ENCODE measurements at regions not wholly inside any gene's neighbourhood (a gene's known extent, or its start where the extent isn't known, plus 50 kb on each side); places are given as distances from the start of the nearest gene placed in this dataset.

DNA sequence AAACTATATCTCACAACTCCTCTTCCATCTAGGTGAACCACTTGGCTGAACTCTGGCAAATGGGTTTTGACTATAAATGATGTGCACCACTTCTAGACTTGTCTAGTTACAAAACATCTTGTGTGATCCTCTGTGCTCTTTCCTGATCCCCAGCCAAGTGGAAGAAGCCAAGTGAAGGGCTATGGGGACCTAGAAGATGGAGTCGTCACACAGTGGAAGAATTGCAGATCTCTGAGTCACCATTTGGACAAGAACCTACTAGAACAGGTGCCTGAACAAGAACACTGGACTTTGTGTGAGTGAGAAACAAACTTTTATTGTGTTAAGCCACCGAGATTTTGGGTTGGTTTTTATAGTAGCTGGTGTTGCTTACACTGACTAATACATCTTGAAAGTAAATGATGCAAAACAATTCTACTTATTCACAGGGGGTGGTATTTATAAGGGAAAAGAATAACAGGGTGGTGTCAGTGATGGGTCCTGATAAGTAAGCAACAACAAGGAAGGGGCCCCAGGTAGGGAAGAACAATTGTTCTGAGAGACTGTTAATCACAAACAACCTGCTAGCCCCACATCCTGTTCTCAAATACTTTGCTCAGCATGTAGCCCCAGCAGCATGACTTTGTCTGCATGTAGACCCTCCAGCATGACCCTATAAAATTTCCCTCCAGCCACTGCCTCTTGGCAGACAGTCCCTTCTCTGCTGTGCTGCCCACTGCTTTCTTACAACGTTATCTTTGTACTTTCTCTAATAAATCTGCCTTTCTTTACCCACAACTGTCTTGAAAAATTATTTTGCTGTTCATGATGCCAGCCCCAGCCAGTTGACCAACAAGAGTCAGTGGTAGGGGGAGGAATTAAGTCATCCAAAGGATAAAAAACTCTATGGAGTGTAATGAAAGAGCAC lies 280.7 kb upstream of the PLET1 start:
- H3K27me3 ChIP-seq (replicated peaks in 1 of 4; ENCODE audit: control insufficient read depth in 3 of 4, extremely low read depth in 1 of 4, insufficient read depth in 3 of 4, low read length in 3 of 4), result no peaks in the 10 kb centered on the region; a peak in 1 of 7 replicates
- POLR2A ChIA-PET (ENCODE audit: partially characterized antibody), result no interaction called here
- no peaks in the 10 kb centered on the region for H3K36me3 ChIP-seq (ENCODE audit: control insufficient read depth in 2 of 4, insufficient read depth in 4 of 4, low read length in 3 of 4)
- no peak overlapping the region for H3K9ac ChIP-seq (replicated peaks in 1 of 4; ENCODE audit: extremely low read depth in 1 of 4, low read depth in 3 of 4, low read length in 3 of 4)
- CTCF ChIA-PET (ENCODE audit: partially characterized antibody), result interaction anchor here (1.0 to 4.9 kb wide), 4 partner anchors 14 to 195 kb away, joined by 3 to 28 read pairs (median 5); no protein-coding TSS in a partner anchor
- H3K23me2 ChIP-seq (ENCODE audit: low read depth, low read length), result no peaks in the 10 kb centered on the region
- H2AK5ac ChIP-seq (ENCODE audit: low read depth, low read length), result no peak overlapping the region
- H3K4me3 ChIP-seq (ENCODE audit: extremely low read depth in 1 of 4, insufficient read depth in 2 of 4, low read depth in 3 of 4, low read length in 4 of 4), result no peak overlapping the region
- H2AFZ ChIP-seq (ENCODE audit: low read length), result no peak overlapping the region
- H2BK120ac ChIP-seq (replicated peaks; ENCODE audit: low read depth, low read length), result no peak overlapping the region
- H3K79me2 ChIP-seq (ENCODE audit: control insufficient read depth in 1 of 2, insufficient read depth in 2 of 2, low read length in 2 of 2), result no peaks in the 10 kb centered on the region
- H2BK15ac ChIP-seq (ENCODE audit: low read length), result no peak overlapping the region
- no peaks in the 10 kb centered on the region for H4K20me1 ChIP-seq (replicated peaks in 1 of 2; ENCODE audit: control insufficient read depth in 1 of 2, insufficient read depth in 2 of 2, low read length in 2 of 2)
- no peak overlapping the region for H3K18ac ChIP-seq (ENCODE audit: extremely low read depth, low read length)
- no peak overlapping the region for H3K14ac ChIP-seq (ENCODE audit: insufficient read length)
- no peaks in the 10 kb centered on the region; a peak in 1 of 7 replicates for H3K4me1 ChIP-seq (replicated peaks in 1 of 4; ENCODE audit: control insufficient read depth in 3 of 4, insufficient read depth in 4 of 4, low read length in 3 of 4)
- H3K27ac ChIP-seq (ENCODE audit: low read depth, low read length), result no peak overlapping the region
- H2BK12ac ChIP-seq (ENCODE audit: low read depth, low read length), result no peak overlapping the region
- WGBS, 2 experiments (ENCODE audit: extremely low coverage in 1 of 2, insufficient coverage in 1 of 2, insufficient read length in 1 of 2, insufficient replicate concordance in 2 of 2, low coverage in 1 of 2, low lambda C conversion rate in 2 of 2, missing lambda C conversion rate in 1 of 2), result 91% methylated on average over 3 of the region's 3 CpGs; no CpG with 5 or more reads in 1 of the 2 experiments
- no peak overlapping the region for H4K5ac ChIP-seq (ENCODE audit: insufficient read length, low read depth, low read length)
- no peak overlapping the region for H4K91ac ChIP-seq (replicated peaks; ENCODE audit: insufficient read length, low read length)
- H3K56ac ChIP-seq (replicated peaks; ENCODE audit: insufficient read length, low read depth, low read length), result no peak overlapping the region
- no peaks in the 10 kb centered on the region for H3K79me1 ChIP-seq (ENCODE audit: low read depth, low read length)
- no peak for FAIRE-seq
- H4K8ac ChIP-seq (ENCODE audit: extremely low read depth, insufficient read depth, low read length), result no peak overlapping the region
- H2BK5ac ChIP-seq (ENCODE audit: low read depth, low read length), result no peak overlapping the region
- H3K4ac ChIP-seq (replicated peaks; ENCODE audit: insufficient read length, low read depth, low read length), result no peak overlapping the region
- peaks cover 10% of the 10 kb centered on the region in 2 experiments; a peak in 3 of 4 replicates for H3K9me3 ChIP-seq (ENCODE audit: insufficient read depth in 2 of 2, low read depth in 1 of 2, low read length in 1 of 2)
- no peak overlapping the region for H3K23ac ChIP-seq (ENCODE audit: insufficient read length)
- DNase-seq (ENCODE audit: low read depth in 1 of 2, low spot score in 2 of 2), result no peak
- H2BK20ac ChIP-seq (ENCODE audit: low read length), result no peak overlapping the region
- H3K4me2 ChIP-seq (ENCODE audit: insufficient read depth in 1 of 2, low read depth in 2 of 2, low read length in 2 of 2), result no peak overlapping the region
- TF ChIP-seq GTF2F1 (IDR thresholded peaks at IDR 0.05; ENCODE audit: borderline replicate concordance, low read depth, low read length), result no peak
- TF ChIP-seq SP4 (IDR thresholded peaks at IDR 0.05; ENCODE audit: low read length), result no peak
- TF ChIP-seq CTBP2 (IDR thresholded peaks at IDR 0.05; ENCODE audit: borderline replicate concordance, insufficient read depth, insufficient read length, low read length), result no peak
- no peak for TF ChIP-seq CHD2 (IDR thresholded peaks at IDR 0.05; ENCODE audit: low read length)
- no peak for TF ChIP-seq HDAC2 (IDR thresholded peaks at IDR 0.05; ENCODE audit: borderline replicate concordance in 1 of 2, low read depth in 2 of 2, low read length in 2 of 2)
- no peak for TF ChIP-seq RFX5 (IDR thresholded peaks at IDR 0.05; ENCODE audit: borderline replicate concordance, low read depth, low read length)
- TF ChIP-seq, protein P1, sequence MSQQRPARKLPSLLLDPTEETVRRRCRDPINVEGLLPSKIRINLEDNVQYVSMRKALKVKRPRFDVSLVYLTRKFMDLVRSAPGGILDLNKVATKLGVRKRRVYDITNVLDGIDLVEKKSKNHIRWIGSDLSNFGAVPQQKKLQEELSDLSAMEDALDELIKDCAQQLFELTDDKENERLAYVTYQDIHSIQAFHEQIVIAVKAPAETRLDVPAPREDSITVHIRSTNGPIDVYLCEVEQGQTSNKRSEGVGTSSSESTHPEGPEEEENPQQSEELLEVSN (IDR thresholded peaks at IDR 0.05), result no peak
- no peak for TF ChIP-seq NRF1 (IDR thresholded peaks at IDR 0.05; ENCODE audit: low read depth, low read length)
- TF ChIP-seq KDM5A (IDR thresholded peaks at IDR 0.05; ENCODE audit: low read length), result no peak
- no peak for TF ChIP-seq TAF7 (optimal IDR thresholded peaks at IDR 0.05; ENCODE audit: borderline replicate concordance, low read depth, low read length)
- no peak for TF ChIP-seq POU5F1 (IDR thresholded peaks at IDR 0.05; ENCODE audit: low read depth, low read length)

Measured in H1 (cell line).